Brain microvascular endothelial cell (primary cell): ENCODE measurements at regions not wholly inside any gene's neighbourhood (a gene's known extent, or its start where the extent isn't known, plus 50 kb on each side); places are given as distances from the start of the nearest gene placed in this dataset.

Experiments
- DNase-seq: peaks from one replicate; pipeline ENCODE4 v3.0.0-alpha.2; 2020
- H3K27ac ChIP-seq: fragments of 250-450 bp; sonication (Bioruptor Pico); 2 replicates; pipeline ENCODE4 v1.5.1; 2020; ENCODE audit warnings: mild to moderate bottlenecking, moderate library complexity
- H3K27me3 ChIP-seq: fragments of 250-450 bp; sonication (Bioruptor Pico); replicated peaks from 2 replicates; pipeline ENCODE4 v1.5.1; 2020; ENCODE audit warnings: mild to moderate bottlenecking
- H3K36me3 ChIP-seq: fragments of 250-450 bp; sonication (Bioruptor Pico); replicated peaks from 2 replicates; pipeline ENCODE4 v1.5.1; 2020; ENCODE audit warnings: mild to moderate bottlenecking
- H3K4me3 ChIP-seq: 2 replicates; pipeline ENCODE4 v1.5.1; 2011; ENCODE audit warnings: low read depth, mild to moderate bottlenecking, control low read depth, low read length, moderate library complexity
- CTCF ChIP-seq: IDR thresholded peaks from 2 replicates; pipeline ENCODE4 v1.5.1; 2011; ENCODE audit warnings: low read depth, mild to moderate bottlenecking, moderate library complexity, low read length, control low read depth, inconsistent platforms; ENCODE audit errors: missing control alignments
- in situ Hi-C: cut with HindIII; loops from 2 replicates; pipeline ENCODE4 v1.10.0; 2017; ENCODE audit warnings: low sequenced_read_pairs, low pct_ligation_motif_present

DNA sequence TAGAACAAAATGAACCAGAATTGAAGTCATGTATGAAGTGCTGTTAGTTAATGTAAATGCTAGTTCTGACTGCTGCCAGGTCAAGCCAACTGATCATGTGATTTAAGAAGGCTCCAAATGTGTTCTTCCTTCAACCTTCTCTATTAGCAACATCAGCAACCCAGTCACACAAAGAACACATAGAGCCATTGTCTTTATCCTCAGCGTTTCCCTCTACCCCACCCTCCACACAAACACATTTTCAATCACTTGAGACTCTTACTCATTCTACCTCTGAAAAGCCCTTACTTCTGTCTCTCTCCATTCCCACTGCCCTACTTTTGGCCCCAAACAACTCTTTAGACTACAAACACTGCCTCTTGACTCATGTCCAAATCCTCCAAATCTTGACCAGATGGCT lies 89.7 kb upstream of the KDR start:
- no peak for TF ChIP-seq CTCF
- in situ Hi-C loops: no loop called here
- H3K36me3 ChIP-seq: no peaks in the 10 kb centered on the region
- no peaks in the 10 kb centered on the region for H3K27me3 ChIP-seq
- no peak for DNase-seq
- H3K27ac ChIP-seq: no peak overlapping the region
- H3K4me3 ChIP-seq: no peak overlapping the region

DNA sequence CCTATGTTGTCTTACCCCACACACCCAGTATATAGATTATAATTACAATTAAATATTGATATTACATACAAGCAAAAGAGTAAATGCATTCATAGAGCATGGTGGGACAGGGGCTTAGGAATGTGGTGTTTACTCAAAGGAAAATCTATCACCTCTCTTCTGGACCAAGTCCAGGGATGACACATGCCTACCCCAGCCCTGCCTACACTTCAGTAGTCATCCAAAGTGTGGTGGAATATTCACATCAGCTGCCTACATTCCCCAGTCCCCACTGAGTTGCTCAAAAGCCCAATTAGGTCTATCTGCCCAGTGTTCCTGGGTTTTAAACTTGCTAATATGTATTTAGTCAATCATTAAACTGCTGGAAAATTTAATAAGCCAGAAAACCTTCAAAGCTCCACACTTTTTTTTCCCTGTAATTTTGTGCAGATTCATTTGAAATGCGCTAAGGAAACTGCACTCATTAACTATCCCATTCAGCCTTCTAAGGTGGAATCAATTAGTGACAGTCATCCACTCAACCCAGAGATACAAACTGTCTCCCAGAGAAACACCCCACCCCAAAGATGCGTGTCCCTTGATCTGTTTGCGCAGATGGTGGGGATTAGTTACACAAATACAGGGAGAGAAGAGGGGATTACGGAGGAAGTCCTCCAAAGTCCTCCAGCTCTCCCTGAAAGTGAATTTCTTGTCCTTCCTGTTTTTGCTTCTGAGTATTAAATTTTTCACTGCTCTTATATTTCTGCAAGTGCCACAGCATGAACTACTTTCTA lies 91.7 kb upstream of the KDR start:
- Histone ChIP-seq H3K27ac (no peak overlapping the region), H3K36me3 (no peaks in the 10 kb centered on the region), H3K4me3 (no peak overlapping the region), H3K27me3 (no peaks in the 10 kb centered on the region)
- peak; percentile 23 for DNase-seq
- in situ Hi-C loops: no loop called here
- no peak for TF ChIP-seq CTCF

DNA sequence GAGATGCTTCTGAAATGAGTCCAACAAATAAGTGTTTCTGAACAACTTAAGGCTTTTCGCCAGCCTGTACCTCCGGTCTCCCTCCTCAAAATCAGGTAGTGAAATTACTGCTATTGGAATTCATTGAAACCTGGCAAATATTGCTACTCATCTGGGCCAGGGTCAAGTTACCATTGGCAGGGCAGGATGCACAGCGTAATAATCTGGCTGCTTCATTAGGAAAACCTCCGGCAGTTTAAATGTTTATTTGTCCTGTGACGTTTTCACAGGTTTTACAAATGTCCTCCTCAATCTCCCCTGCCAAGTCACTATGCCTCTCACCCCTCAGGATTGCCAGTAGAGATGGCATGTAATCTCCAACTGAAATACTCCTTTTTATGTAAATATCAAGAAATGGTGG lies 92.6 kb upstream of the KDR start:
- DNase-seq: no peak
- TF ChIP-seq CTCF: no peak
- H3K27ac ChIP-seq: no peak overlapping the region
- H3K27me3 ChIP-seq: no peaks in the 10 kb centered on the region
- H3K36me3 ChIP-seq: no peaks in the 10 kb centered on the region
- in situ Hi-C loops: no loop called here
- H3K4me3 ChIP-seq: no peak overlapping the region

- no peak for DNase-seq
- Histone ChIP-seq H3K27me3 (no peaks in the 10 kb centered on the region), H3K4me3 (no peak overlapping the region), H3K36me3 (no peaks in the 10 kb centered on the region), H3K27ac (no peak overlapping the region)
- TF ChIP-seq CTCF: no peak
- in situ Hi-C loops: no loop called here
Observed at GRCh38 chr4:55237839-55238238, 108.2 kb upstream of the SRD5A3 start.

- no peak for DNase-seq
- H3K27ac ChIP-seq: no peak overlapping the region
- in situ Hi-C loops: no loop called here
- no peaks in the 10 kb centered on the region for H3K27me3 ChIP-seq
- H3K4me3 ChIP-seq: no peak overlapping the region
- no peak for TF ChIP-seq CTCF
- no peaks in the 10 kb centered on the region for H3K36me3 ChIP-seq
Observed at GRCh38 chr4:55238407-55238806, 107.6 kb upstream of the SRD5A3 start.

GRCh38 chr4:55241461-55241860 lies 104.6 kb upstream of the SRD5A3 start:
- Histone ChIP-seq H3K27me3 (no peaks in the 10 kb centered on the region), H3K36me3 (no peaks in the 10 kb centered on the region), H3K27ac (no peak overlapping the region), H3K4me3 (no peak overlapping the region)
- in situ Hi-C loops: no loop called here
- no peak for TF ChIP-seq CTCF
- no peak for DNase-seq
